NB4 (cell line): ENCODE measurements at regions not wholly inside any gene's neighbourhood (a gene's known extent, or its start where the extent isn't known, plus 50 kb on each side); places are given as distances from the start of the nearest gene placed in this dataset.

Source experiments
- DNase-seq: peaks from one replicate; pipeline ENCODE4 v3.0.0; 2010; ENCODE audit warnings: low read depth
- H3K4me3 ChIP-seq: one replicate; pipeline ENCODE4 v1.5.1; 2011; ENCODE audit warnings: mild to moderate bottlenecking, low read depth, low read length, moderate library complexity
- CTCF ChIP-seq: IDR thresholded peaks from one replicate; pipeline ENCODE4 v1.5.1; 2012; ENCODE audit warnings: low read depth, low read length
- MAX ChIP-seq: IDR thresholded peaks from 2 replicates; pipeline ENCODE4 v1.6.1; 2011; ENCODE audit warnings: low read depth, low read length
- MYC ChIP-seq: IDR thresholded peaks from 2 replicates; pipeline ENCODE4 v1.6.1; 2011; ENCODE audit warnings: low read depth, low read length
- POLR2A ChIP-seq: IDR thresholded peaks from 2 replicates; pipeline ENCODE4 v1.6.1; 2011; ENCODE audit warnings: mild to moderate bottlenecking; ENCODE audit not compliant: insufficient read length; ENCODE audit errors: extremely low read depth

GRCh38 chr4:14809203-14809602 is 193.1 kb upstream of the CPEB2 start:
- no peak for DNase-seq
- TF ChIP-seq MAX (no peak), POLR2A (no peak), CTCF (no peak), MYC (no peak)
- no peak overlapping the region for H3K4me3 ChIP-seq

GRCh38 chr4:14810121-14810520 is 192.2 kb upstream of the CPEB2 start:
- no peak for DNase-seq

GRCh38 chr4:14810568-14810967 is 191.7 kb upstream of the CPEB2 start:
- no peak overlapping the region for H3K4me3 ChIP-seq
- no peak for DNase-seq
- TF ChIP-seq MAX: no peak
- TF ChIP-seq CTCF: no peak
- no peak for TF ChIP-seq POLR2A
- no peak for TF ChIP-seq MYC

More at GRCh38 chr4:14810121-14810520, 192.2 kb upstream of the CPEB2 start:
- no peak overlapping the region for H3K4me3 ChIP-seq
- TF ChIP-seq POLR2A (no peak), MAX (no peak)

- no peak for DNase-seq
- no peak overlapping the region for H3K4me3 ChIP-seq
- no peak for TF ChIP-seq POLR2A
- no peak for TF ChIP-seq CTCF
- no peak for TF ChIP-seq MAX
- no peak for TF ChIP-seq MYC
These were observed 190.2 kb upstream of the CPEB2 start for GRCh38 chr4:14812101-14812500.

GRCh38 chr4:14816623-14817261 is 185.5 kb upstream of the CPEB2 start:
- DNase-seq: no peak
- TF ChIP-seq POLR2A (no peak), MYC (no peak), MAX (no peak), CTCF (no peak)
- H3K4me3 ChIP-seq: no peak overlapping the region

- no peak overlapping the region for H3K4me3 ChIP-seq
- DNase-seq: no peak
- TF ChIP-seq MAX: no peak
- no peak for TF ChIP-seq POLR2A
- no peak for TF ChIP-seq CTCF
- no peak for TF ChIP-seq MYC
These were observed 178.1 kb upstream of the CPEB2 start for GRCh38 chr4:14824189-14824588.
